ENCODE measurements at regions not wholly inside any gene's neighbourhood (a gene's known extent, or its start where the extent isn't known, plus 50 kb on each side); places are given as distances from the start of the nearest gene placed in this dataset.

- TF ChIP-seq CTCF (IDR thresholded peaks at IDR 0.05) (no peak), POLR2A (IDR thresholded peaks at IDR 0.05) (no peak)
Observed at GRCh38 chr16:48999044-48999443, 282.6 kb downstream of the CBLN1 start.
